GM21423 (cell line): ENCODE measurements at regions not wholly inside any gene's neighbourhood (a gene's known extent, or its start where the extent isn't known, plus 50 kb on each side); places are given as distances from the start of the nearest gene placed in this dataset.

Experiments
- ATAC-seq: cut with Tn5 transposase; IDR thresholded peaks from one replicate; pipeline ENCODE4 v1.9.1; 2021; ENCODE audit warnings: mild to moderate bottlenecking, moderate library complexity; ENCODE audit not compliant: unreplicated experiment

DNA sequence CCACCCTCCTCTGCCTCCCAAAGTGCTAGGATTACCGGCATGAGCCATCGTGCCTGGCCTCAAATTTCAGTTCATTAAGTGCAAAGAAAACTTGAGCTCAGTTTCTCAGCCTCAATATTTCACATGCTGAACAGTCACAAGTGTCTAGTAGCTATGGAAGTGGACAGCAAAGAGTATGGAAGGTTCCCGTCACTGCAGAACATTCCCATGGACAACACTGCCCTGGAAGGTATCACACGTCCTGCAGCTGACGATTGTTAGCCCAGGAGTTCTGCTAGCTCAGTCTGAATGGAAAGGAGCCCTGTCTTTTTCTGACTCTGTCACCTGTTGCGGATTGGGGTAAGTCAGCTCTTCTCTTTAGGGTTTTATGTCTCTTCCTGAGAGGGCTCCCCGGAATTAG lies 86.2 kb upstream of the PTPRM start:
- ATAC-seq: no peak

DNA sequence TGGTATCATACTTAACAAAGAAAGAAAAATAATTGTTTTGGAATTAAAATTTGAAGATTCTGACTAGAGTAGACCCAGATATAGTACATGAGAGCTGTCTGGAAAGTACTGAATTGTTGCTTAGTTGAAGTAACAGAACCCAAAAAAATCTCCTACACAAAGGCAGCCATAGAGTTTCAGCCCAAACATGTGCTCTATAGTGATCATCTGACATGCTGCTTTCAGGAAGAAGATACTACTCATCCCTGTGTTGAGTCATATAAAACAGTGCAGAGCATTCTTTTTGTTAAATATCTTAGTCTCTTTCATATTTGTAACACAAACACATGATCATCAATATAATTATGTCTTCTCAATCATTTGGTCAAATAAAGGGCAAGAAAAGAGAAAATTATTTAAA lies 84.8 kb upstream of the PTPRM start:
- no peak for ATAC-seq

DNA sequence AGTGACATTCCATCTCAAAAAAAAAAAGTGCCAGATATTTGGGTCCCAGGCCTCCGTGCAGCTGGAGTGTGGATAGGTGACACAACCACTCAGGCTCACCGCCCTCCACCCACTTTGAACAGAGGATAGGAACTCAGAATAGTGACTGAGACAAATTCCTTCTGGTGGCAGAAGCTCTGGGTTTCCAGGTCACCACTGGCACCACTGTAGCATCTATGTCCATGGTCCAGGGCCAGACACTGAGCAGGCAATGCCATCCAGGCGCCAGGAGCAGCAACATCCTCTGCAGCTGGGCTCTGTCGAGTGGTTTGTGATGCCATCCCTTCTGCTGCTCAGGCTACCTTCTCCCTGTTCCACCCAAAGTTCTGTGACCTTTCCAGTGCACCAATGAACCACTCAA lies 81.5 kb upstream of the PTPRM start:
- no peak for ATAC-seq

DNA sequence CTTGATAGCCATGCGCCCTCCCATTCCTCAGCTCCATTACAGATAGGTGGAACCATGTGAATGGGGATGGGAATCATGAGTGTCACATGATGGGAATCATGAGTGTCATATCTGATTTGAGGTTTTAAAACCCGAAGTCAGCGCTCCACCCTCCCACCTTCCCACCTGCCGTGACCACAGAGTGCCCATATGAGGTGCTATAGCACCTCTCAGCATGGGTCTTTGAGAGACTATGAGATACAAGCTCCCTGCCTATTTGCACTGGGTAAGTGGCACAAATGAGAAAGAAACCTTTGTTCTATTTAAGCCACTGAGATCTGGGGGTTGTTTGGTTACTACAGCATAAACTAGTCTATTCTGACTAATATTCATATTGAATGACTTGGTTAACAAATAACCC lies 78.5 kb upstream of the PTPRM start:
- no peak for ATAC-seq

DNA sequence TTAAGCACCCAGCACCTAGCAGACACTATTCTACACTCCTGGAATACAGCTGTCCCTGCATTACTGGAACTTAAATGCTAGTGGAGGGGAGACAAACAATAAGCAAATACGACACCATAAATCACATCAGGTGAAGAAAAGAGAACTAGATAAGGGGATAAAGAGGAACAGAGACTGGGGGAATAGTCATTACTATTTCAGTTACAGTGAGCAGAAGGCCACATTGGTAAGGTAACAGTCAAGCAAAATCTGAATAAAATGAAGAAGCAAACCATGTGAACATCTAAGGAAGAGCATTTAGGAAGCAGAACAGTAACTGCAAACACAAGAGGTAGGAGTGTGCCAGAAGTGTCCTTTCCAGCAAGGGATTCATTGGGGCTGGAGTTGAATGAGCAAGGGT lies 77.0 kb upstream of the PTPRM start:
- ATAC-seq: no peak

DNA sequence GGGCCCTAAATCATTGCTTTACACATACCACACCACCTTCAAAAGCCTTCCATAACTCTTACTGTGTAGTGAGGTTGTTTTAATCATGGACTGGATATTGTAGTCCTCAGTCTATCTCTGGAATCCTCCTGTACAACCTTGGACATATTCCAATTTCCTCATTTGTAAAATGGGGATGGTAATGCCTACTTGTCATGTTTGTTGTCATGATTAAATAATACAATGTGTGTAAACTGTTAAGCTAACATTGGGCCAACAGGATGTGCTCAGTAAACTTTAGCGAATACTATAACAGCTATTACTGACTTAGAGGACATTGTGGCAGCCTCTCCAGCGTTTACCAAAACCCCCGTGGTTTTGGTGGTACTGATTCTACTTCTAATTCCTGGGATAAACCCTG lies 74.7 kb upstream of the PTPRM start:
- ATAC-seq: no peak

DNA sequence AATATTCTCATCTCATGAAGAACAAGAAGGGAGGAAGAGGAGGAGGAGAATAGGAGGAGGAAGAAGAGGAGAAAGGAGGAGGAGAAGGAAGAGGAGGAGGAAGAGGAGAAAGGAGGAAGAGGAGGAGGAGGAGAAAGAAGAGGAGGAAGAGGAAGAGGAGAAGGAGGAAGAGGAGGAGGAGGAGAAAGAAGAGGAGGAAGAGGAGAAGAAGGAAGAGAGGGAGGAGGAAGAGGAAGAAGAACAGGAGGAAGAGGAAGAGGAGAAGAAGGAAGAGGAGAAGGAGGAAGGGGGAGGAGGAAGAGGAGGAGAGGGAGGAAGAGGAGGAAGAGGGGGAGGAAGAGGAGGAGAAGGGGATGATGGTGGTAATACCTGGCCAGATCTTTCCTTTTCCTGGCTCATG lies 70.0 kb upstream of the PTPRM start:
- ATAC-seq: no peak

DNA sequence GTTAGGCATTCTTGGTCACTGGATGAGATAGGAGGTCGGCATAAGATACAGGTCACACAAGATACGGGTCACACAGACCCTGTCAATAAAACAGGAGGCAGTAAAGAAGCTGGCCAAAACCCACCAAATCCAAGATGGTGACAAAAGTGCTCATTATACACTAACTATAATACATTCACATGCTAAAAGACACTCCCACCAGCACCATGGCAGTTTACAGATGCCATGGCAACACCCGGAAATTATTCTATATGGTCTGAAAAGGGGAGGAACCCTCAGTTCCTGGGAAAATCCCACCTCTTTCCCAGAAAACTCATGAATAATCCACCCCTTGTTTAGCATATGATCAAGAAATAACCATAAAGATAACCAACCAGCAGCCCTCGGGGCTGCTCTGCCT lies 56.0 kb upstream of the PTPRM start:
- no peak for ATAC-seq

DNA sequence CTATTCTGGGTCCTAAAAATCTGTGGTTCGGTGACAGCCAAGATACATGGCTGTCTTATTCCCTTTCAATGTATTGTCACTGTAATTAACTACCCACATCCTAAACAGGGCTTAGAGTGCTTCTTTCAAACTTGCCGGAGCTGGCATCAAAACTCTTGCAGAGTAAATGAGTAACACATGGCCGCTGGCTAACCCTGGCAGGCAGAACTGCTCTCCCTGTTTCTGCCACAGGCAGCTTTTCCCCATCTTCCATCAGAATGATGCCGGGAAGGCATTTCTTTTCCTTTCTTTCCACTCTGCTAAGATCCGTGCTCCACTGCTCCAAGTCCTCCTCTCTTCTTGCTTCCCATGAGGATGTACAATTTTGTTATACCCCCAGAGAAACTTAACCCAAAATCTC lies 54.8 kb upstream of the PTPRM start:
- ATAC-seq: no peak

DNA sequence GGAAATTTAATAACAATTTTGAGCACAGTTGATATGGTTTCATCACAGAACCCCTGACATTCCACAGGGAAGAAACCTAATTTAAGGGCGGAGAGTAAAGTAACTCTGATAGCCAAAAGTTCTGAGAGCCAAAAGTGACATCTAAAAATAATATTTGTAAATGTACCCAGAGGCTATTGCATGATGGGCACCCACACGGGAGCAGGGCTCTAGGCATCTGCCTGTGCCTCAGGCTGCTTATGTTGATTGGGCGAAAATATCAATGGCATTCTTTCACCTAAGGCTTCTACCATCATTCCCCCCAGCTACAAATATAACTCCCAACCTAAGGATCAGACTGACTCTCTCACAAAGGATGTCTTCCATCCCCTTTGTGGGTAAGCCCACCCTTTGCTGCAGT lies 54.1 kb upstream of the PTPRM start:
- no peak for ATAC-seq

DNA sequence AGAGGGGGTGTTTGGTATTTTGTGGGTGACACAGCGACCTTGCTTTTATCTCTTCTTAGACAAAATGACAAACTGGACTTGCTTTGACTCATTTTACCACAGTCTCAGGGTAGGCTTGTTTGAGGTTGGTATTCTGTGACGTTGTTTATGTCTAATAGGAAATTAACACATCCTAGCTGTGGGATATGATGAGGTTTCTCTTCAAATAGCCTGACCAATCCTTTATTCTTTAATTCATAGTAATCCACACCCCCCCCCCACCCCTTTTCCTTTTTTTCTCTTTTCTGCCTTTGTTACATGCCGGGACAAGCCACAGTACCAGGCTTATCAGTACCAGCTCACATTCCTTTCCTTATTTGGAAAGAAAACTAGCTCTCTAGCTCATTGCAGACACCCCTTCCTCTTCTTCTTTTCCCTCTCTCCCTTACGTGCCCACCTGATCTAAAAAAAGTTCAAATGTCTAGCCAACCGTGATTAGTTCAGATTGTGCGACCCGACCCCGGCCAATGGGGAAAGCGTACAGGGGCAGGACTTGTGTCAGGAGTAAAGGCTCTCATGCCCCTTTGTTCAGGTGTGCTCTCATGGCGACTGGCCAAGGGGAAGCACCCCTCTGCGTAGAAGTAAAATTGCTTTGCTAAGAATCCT lies 52.2 kb upstream of the PTPRM start:
- ATAC-seq: no peak

DNA sequence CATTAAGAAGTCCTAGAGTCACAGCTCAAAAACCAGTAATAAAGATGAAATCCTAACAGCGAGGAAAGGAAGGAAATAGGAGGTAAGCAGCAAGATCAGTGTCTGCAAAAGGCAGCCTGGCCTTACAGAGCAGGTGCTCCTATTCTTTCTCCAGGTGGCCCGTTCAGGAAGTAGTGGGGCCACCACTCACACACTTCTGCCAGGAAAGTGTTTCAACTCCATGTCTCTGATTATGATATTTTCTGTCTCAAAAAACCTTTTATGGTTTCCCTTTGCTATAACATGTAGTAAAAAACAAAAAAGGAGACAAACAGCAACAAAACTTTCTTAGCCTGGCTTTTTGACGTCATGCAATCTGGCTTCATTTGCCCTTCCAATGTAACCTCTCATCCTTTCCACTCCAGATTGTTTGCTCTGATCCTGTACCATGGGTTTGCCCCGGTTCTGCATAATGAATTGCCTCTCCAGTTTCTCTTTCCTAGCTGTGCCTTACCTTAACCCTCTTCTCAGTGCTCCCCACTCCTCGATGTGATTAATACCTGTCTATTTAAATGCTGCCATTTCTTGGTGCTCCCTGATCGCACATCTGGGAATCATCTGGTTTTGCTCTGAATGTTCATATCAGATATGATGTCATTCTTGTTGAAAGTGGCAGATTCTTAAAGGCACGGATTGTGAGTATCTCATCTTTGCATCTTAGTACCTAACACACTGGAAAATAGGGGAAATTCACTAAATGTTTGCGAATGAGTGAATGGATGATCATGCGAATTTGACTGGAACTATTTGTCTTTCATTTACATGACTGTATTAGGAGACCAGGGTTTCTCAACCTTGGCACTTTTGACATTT lies 50.6 kb upstream of the PTPRM start:
- ATAC-seq: no peak
